HL-60 (cell line): ENCODE measurements at regions not wholly inside any gene's neighbourhood (a gene's known extent, or its start where the extent isn't known, plus 50 kb on each side); places are given as distances from the start of the nearest gene placed in this dataset.

Experiments used
- DNase-seq, 2 experiments: peaks; one replicate each; pipeline ENCODE4 v3.0.0-alpha.2; 2010 to 2020; ENCODE audit warnings: low read depth in 1 of 2, low spot score in 1 of 2
- H3K27ac ChIP-seq: fragments of 250-450 bp; sonication (Bioruptor Pico); replicated peaks from 2 replicates; pipeline ENCODE4 v1.5.1; 2020; ENCODE audit warnings: mild to moderate bottlenecking, moderate library complexity
- H3K27me3 ChIP-seq: fragments of 250-450 bp; sonication (Bioruptor Pico); 2 replicates; pipeline ENCODE4 v1.5.1; 2021; ENCODE audit warnings: mild to moderate bottlenecking, moderate library complexity; ENCODE audit not compliant: insufficient read depth, poor library complexity, severe bottlenecking
- H3K4me3 ChIP-seq: replicated peaks from 2 replicates; pipeline ENCODE4 v1.5.1; 2011; ENCODE audit warnings: mild to moderate bottlenecking, control low read depth, low read length; ENCODE audit not compliant: insufficient read depth
- CTCF ChIP-seq: IDR thresholded peaks from one replicate; pipeline ENCODE4 v1.5.1; 2011; ENCODE audit warnings: low read length, control low read depth, inconsistent platforms; ENCODE audit not compliant: insufficient read depth
- GABPA ChIP-seq: IDR thresholded peaks from 2 replicates; pipeline ENCODE4 v1.6.1; 2012; ENCODE audit warnings: low read depth
- POLR2AphosphoS5 ChIP-seq: IDR thresholded peaks from 2 replicates; pipeline ENCODE4 v1.6.1; 2012; ENCODE audit warnings: low read depth
- REST ChIP-seq: IDR thresholded peaks from 2 replicates; pipeline ENCODE4 v1.6.1; 2012; ENCODE audit warnings: low read depth; ENCODE audit not compliant: insufficient replicate concordance
- SPI1 ChIP-seq: IDR thresholded peaks from 2 replicates; pipeline ENCODE4 v1.6.1; 2012; ENCODE audit warnings: low read depth, mild to moderate bottlenecking, borderline replicate concordance

- Histone ChIP-seq H3K27ac (no peak overlapping the region), H3K4me3 (no peak overlapping the region), H3K27me3 (peaks cover 2% of the 10 kb centered on the region)
- DNase-seq: no peak
- TF ChIP-seq CTCF (no peak), GABPA (no peak), REST (no peak), SPI1 (no peak), POLR2AphosphoS5 (no peak)
These were observed 389.1 kb downstream of the AASDHPPT start for GRCh38 chr11:106466521-106467080.

GRCh38 chr11:106467501-106467900, 390.0 kb downstream of the AASDHPPT start:
- no peak for DNase-seq
- no peaks in the 10 kb centered on the region for H3K27me3 ChIP-seq
- TF ChIP-seq CTCF (no peak), SPI1 (no peak), REST (no peak), GABPA (no peak), POLR2AphosphoS5 (no peak)
- no peak overlapping the region for H3K27ac ChIP-seq
- H3K4me3 ChIP-seq: no peak overlapping the region

DNA sequence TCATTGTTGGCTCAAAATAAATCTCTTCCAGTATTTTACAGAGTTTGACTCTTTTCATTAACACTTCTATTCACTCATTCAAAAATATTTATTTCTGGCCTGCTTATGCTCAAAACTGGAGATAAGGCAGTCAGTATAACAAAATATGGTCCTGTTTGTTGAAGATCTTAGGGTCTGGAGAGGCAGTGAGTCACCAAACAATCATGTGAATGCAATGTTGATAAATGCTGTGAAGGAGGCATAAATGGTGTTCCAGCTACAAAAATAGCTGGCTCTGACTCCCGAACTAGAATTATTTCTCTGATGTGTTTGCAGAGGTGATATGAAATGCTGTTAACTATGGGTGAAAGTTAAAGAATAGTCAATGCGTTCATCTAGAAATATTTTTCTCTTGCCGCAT, 390.6 kb downstream of the AASDHPPT start:
- no peaks in the 10 kb centered on the region for H3K27me3 ChIP-seq
- no peak for DNase-seq
- TF ChIP-seq GABPA (no peak), CTCF (no peak), REST (no peak), SPI1 (no peak), POLR2AphosphoS5 (no peak)
- no peak overlapping the region for H3K4me3 ChIP-seq
- no peak overlapping the region for H3K27ac ChIP-seq
